ENCODE measurements at regions not wholly inside any gene's neighbourhood (a gene's known extent, or its start where the extent isn't known, plus 50 kb on each side); places are given as distances from the start of the nearest gene placed in this dataset.
"Not testable (repeated sequence)": the region's sequence is repeated elsewhere in the genome, so short reads cannot be mapped to it uniquely, and the experiment has no call there.

DNA sequence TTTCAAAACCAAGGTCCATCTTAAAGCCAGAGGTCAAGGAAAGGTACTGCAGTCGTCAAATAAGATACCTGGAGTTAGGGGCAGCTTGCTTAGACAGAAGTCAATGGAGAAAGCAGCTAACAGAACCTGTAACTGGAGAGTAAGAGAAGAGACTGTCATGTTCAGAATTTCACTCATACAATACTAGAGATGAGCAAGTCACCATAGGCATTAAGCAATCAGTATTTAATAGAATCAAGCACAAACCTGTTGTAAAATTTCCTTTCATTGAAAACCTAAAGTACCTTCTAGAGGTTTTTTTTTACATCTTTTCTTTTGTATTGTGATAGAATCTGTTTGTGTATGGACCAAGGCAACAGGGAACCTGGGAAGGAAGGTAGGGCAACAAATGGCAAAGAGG is 183.4 kb upstream of the ERBB4 start:
- Histone ChIP-seq H3F3A (ENCODE audit: insufficient read depth, low read length) (no peaks in the 10 kb centered on the region), H3K27me3 (ENCODE audit: insufficient read depth, low read length) (no peaks in the 10 kb centered on the region), H4K20me1 (ENCODE audit: insufficient read depth, low read length) (no peaks in the 10 kb centered on the region), H3K27ac (ENCODE audit: low read depth, low read length, poor library complexity, severe bottlenecking) (no peak overlapping the region), H3K9ac (ENCODE audit: low read length) (no peak overlapping the region), H3K79me2 (ENCODE audit: insufficient read depth, low read length) (no peaks in the 10 kb centered on the region), H3K4me2 (ENCODE audit: low read length) (no peak overlapping the region), H3K9me3 (ENCODE audit: low read length) (no peaks in the 10 kb centered on the region), H3K4me3 (ENCODE audit: low read depth, low read length, poor library complexity, severe bottlenecking) (no peak overlapping the region), H2AFZ (ENCODE audit: low read length) (no peak overlapping the region), H3K9me2 (ENCODE audit: low read depth, low read length) (no peaks in the 10 kb centered on the region), H3K36me3 (ENCODE audit: insufficient read depth, low read length) (no peaks in the 10 kb centered on the region), H3K4me1 (ENCODE audit: insufficient read depth, low read length, severe bottlenecking) (no peaks in the 10 kb centered on the region)
- TF ChIP-seq EZH2 (IDR thresholded peaks at IDR 0.05; ENCODE audit: borderline replicate concordance, low read length) (no peak), CTCF (IDR thresholded peaks at IDR 0.05; ENCODE audit: low read length) (no peak)

DNA sequence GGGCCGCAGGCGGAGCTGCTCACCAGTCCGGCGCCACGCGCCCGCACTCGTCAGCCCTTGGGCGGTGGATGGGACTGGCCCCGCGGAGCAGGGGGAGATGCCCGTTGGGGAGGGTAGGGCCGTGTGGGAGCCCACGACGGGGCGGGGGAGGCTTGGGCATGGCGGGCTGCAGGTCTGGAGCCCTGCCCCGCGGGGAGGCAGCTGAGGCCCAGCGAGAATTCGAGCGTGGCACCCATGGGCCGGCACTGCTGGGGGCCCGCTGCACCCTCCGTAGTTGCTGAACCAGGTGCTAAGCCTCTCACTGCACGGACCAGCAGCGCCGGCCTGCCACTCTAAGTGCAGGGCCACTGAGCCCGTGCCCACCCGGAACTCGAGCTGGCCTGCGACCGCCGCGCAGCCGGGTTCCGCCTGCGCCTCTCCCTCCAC is 182.4 kb upstream of the ERBB4 start:
- Histone ChIP-seq H3F3A (ENCODE audit: insufficient read depth, low read length) (no peaks in the 10 kb centered on the region), H3K9me2 (ENCODE audit: low read depth, low read length) (no peaks in the 10 kb centered on the region), H3K9ac (ENCODE audit: low read length) (no peak overlapping the region), H3K4me1 (ENCODE audit: insufficient read depth, low read length, severe bottlenecking) (no peaks in the 10 kb centered on the region), H3K27me3 (ENCODE audit: insufficient read depth, low read length) (no peaks in the 10 kb centered on the region), H2AFZ (ENCODE audit: low read length) (no peak overlapping the region), H4K20me1 (ENCODE audit: insufficient read depth, low read length) (no peaks in the 10 kb centered on the region), H3K27ac (ENCODE audit: low read depth, low read length, poor library complexity, severe bottlenecking) (no peak overlapping the region), H3K79me2 (ENCODE audit: insufficient read depth, low read length) (no peaks in the 10 kb centered on the region), H3K4me3 (ENCODE audit: low read depth, low read length, poor library complexity, severe bottlenecking) (no peak overlapping the region), H3K9me3 (ENCODE audit: low read length) (no peaks in the 10 kb centered on the region), H3K36me3 (ENCODE audit: insufficient read depth, low read length) (no peaks in the 10 kb centered on the region), H3K4me2 (ENCODE audit: low read length) (no peak overlapping the region)
- TF ChIP-seq CTCF (IDR thresholded peaks at IDR 0.05; ENCODE audit: low read length) = no peak
- TF ChIP-seq EZH2 (IDR thresholded peaks at IDR 0.05; ENCODE audit: borderline replicate concordance, low read length) = no peak

GRCh38 chr2:212715411-212715810 is 176.8 kb upstream of the ERBB4 start:
- H3K9ac ChIP-seq (ENCODE audit: low read length); H3K79me2 ChIP-seq (ENCODE audit: insufficient read depth, low read length); H3K9me3 ChIP-seq (ENCODE audit: low read length); H3K4me2 ChIP-seq (ENCODE audit: low read length); H4K20me1 ChIP-seq (ENCODE audit: insufficient read depth, low read length); H2AFZ ChIP-seq (ENCODE audit: low read length); H3K9me2 ChIP-seq (ENCODE audit: low read depth, low read length); H3K36me3 ChIP-seq (ENCODE audit: insufficient read depth, low read length); H3K27me3 ChIP-seq (ENCODE audit: insufficient read depth, low read length); H3F3A ChIP-seq (ENCODE audit: insufficient read depth, low read length); H3K4me3 ChIP-seq (ENCODE audit: low read depth, low read length, poor library complexity, severe bottlenecking); H3K27ac ChIP-seq (ENCODE audit: low read depth, low read length, poor library complexity, severe bottlenecking); H3K4me1 ChIP-seq (ENCODE audit: insufficient read depth, low read length, severe bottlenecking): not testable (repeated sequence)

DNA sequence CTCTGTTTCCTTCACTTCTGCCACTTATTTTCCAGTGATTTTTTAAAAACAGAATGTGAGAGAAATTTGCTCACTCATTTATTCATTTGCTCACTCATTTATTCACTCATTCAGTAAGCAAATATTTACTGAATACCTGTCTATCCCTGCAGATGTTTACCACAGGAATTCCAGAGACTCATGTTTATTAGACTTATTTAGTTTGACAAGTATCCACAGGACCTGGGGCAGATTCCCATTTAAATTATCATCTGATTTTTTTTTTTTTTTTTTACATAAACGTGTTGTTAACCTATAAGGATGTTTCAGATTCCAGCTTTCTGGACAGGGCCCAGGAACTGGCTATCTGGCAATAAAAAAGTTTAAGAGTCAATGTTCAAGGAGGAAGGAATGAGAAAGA is 175.1 kb upstream of the ERBB4 start:
- Histone ChIP-seq H3K27me3 (ENCODE audit: insufficient read depth, low read length) (no peaks in the 10 kb centered on the region), H2AFZ (ENCODE audit: low read length) (no peak overlapping the region), H3F3A (ENCODE audit: insufficient read depth, low read length) (no peaks in the 10 kb centered on the region), H3K4me2 (ENCODE audit: low read length) (no peak overlapping the region), H3K4me1 (ENCODE audit: insufficient read depth, low read length, severe bottlenecking) (no peaks in the 10 kb centered on the region), H3K27ac (ENCODE audit: low read depth, low read length, poor library complexity, severe bottlenecking) (no peak overlapping the region), H3K4me3 (ENCODE audit: low read depth, low read length, poor library complexity, severe bottlenecking) (no peak overlapping the region), H3K79me2 (ENCODE audit: insufficient read depth, low read length) (no peaks in the 10 kb centered on the region), H3K9me2 (ENCODE audit: low read depth, low read length) (no peaks in the 10 kb centered on the region), H4K20me1 (ENCODE audit: insufficient read depth, low read length) (no peaks in the 10 kb centered on the region), H3K36me3 (ENCODE audit: insufficient read depth, low read length) (no peaks in the 10 kb centered on the region), H3K9me3 (ENCODE audit: low read length) (no peaks in the 10 kb centered on the region), H3K9ac (ENCODE audit: low read length) (no peak overlapping the region)
- TF ChIP-seq EZH2 (IDR thresholded peaks at IDR 0.05; ENCODE audit: borderline replicate concordance, low read length) (no peak), CTCF (IDR thresholded peaks at IDR 0.05; ENCODE audit: low read length) (no peak)
